ENCODE measurements at regions not wholly inside any gene's neighbourhood (a gene's known extent, or its start where the extent isn't known, plus 50 kb on each side); places are given as distances from the start of the nearest gene placed in this dataset.

DNA sequence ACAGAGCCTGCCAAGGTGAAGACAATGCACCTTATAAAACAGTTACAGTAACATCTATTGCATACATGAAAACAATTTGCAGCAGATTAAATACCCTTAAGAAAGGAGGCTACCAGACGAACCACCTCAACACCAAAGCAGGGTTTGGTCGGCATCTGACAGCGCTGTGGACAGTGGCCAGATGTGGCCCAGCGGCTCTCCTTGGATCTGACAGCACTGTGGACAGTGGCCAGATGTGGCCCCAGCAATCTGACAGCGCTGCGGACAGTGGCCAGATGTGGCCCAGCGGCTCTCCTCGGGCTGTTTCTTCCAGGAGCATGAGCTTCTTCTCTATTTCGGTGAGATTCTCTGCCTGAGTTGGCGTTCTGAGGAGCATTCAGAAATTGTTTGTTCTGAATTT lies 211.6 kb downstream of the ANKRD30B start:
- ChIA-PET POLR2A (no interaction called here), CTCF (no interaction called here)
- ATAC-seq (no peak), DNase-seq (ENCODE audit: low read depth, low spot score) (no peak)
- Histone ChIP-seq H3K27ac (ENCODE audit: low read length) (no peak overlapping the region), H3K9me3 (ENCODE audit: control insufficient read depth, insufficient read depth, low read depth, low read length) (no peaks in the 10 kb centered on the region), H3K27me3 (ENCODE audit: control insufficient read depth, insufficient read depth, low read length) (no peaks in the 10 kb centered on the region), H3K4me1 (ENCODE audit: control insufficient read depth, insufficient read depth, low read length) (no peaks in the 10 kb centered on the region), H3K4me3 (ENCODE audit: low read depth in 2 of 2, low read length in 2 of 2) (no peak overlapping the region), H3K36me3 (ENCODE audit: control insufficient read depth, insufficient read depth, low read length) (no peaks in the 10 kb centered on the region)
- no peak for TF ChIP-seq TCF7L2 (IDR thresholded peaks at IDR 0.05; ENCODE audit: low read depth, low read length)
- in situ Hi-C loops (cut with HindIII; ENCODE audit: low pct_unique_long_range_greater_than_20kb, low sequenced_read_pairs) (no loop called here), intact Hi-C loops (cut with micrococcal nuclease; ENCODE audit: unreplicated experiment) (no loop called here)
- no TSS peak for BruUV-seq (replicated peaks)

DNA sequence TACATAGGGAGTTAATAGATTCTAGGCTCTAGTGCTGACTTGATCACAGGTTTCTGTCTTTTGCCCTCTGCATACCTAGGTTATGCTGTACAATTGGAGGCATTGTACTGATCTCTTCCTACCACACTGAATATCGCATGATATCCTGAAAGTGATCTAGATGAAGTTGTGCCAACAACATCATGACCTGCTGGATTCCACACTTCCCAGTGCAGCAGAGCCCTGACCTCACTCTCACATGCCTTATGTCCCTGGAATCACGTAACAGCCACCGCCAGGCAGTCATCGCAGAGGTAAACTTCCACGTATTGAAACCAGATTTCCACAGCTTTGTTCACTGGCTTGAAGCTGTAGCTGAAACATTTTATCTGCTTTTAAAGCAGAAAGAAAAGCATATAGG lies 214.0 kb downstream of the ANKRD30B start:
- ChIA-PET POLR2A (no interaction called here), CTCF (no interaction called here)
- no peaks in the 10 kb centered on the region for H3K9me3 ChIP-seq (ENCODE audit: control insufficient read depth, insufficient read depth, low read depth, low read length)
- ATAC-seq (no peak), DNase-seq (ENCODE audit: low read depth, low spot score) (no peak)
- H3K27me3 ChIP-seq (ENCODE audit: control insufficient read depth, insufficient read depth, low read length): no peaks in the 10 kb centered on the region
- H3K4me3 ChIP-seq (ENCODE audit: low read depth in 2 of 2, low read length in 2 of 2): no peak overlapping the region
- intact Hi-C loops (cut with micrococcal nuclease; ENCODE audit: unreplicated experiment): loop anchor here (10.0 kb wide), 1 partner anchor 57 kb away; no protein-coding TSS in a partner anchor
- TF ChIP-seq SIN3A (IDR thresholded peaks at IDR 0.05; ENCODE audit: borderline replicate concordance, insufficient read depth, low read depth, low read length) (no peak), TCF7L2 (IDR thresholded peaks at IDR 0.05; ENCODE audit: low read depth, low read length) (no peak), POLR2AphosphoS5 (IDR thresholded peaks at IDR 0.05; ENCODE audit: low read depth, low read length) (no peak)
- TF ChIP-seq, protein P1, sequence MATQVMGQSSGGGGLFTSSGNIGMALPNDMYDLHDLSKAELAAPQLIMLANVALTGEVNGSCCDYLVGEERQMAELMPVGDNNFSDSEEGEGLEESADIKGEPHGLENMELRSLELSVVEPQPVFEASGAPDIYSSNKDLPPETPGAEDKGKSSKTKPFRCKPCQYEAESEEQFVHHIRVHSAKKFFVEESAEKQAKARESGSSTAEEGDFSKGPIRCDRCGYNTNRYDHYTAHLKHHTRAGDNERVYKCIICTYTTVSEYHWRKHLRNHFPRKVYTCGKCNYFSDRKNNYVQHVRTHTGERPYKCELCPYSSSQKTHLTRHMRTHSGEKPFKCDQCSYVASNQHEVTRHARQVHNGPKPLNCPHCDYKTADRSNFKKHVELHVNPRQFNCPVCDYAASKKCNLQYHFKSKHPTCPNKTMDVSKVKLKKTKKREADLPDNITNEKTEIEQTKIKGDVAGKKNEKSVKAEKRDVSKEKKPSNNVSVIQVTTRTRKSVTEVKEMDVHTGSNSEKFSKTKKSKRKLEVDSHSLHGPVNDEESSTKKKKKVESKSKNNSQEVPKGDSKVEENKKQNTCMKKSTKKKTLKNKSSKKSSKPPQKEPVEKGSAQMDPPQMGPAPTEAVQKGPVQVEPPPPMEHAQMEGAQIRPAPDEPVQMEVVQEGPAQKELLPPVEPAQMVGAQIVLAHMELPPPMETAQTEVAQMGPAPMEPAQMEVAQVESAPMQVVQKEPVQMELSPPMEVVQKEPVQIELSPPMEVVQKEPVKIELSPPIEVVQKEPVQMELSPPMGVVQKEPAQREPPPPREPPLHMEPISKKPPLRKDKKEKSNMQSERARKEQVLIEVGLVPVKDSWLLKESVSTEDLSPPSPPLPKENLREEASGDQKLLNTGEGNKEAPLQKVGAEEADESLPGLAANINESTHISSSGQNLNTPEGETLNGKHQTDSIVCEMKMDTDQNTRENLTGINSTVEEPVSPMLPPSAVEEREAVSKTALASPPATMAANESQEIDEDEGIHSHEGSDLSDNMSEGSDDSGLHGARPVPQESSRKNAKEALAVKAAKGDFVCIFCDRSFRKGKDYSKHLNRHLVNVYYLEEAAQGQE (IDR thresholded peaks at IDR 0.05; ENCODE audit: insufficient read depth in 1 of 2, low read depth in 2 of 2, low read length in 1 of 2): no peak
- TF ChIP-seq, protein P2, sequence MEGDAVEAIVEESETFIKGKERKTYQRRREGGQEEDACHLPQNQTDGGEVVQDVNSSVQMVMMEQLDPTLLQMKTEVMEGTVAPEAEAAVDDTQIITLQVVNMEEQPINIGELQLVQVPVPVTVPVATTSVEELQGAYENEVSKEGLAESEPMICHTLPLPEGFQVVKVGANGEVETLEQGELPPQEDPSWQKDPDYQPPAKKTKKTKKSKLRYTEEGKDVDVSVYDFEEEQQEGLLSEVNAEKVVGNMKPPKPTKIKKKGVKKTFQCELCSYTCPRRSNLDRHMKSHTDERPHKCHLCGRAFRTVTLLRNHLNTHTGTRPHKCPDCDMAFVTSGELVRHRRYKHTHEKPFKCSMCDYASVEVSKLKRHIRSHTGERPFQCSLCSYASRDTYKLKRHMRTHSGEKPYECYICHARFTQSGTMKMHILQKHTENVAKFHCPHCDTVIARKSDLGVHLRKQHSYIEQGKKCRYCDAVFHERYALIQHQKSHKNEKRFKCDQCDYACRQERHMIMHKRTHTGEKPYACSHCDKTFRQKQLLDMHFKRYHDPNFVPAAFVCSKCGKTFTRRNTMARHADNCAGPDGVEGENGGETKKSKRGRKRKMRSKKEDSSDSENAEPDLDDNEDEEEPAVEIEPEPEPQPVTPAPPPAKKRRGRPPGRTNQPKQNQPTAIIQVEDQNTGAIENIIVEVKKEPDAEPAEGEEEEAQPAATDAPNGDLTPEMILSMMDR (IDR thresholded peaks at IDR 0.05): no peak
- H3K27ac ChIP-seq (ENCODE audit: low read length): no peak overlapping the region
- BruUV-seq (replicated peaks): no TSS peak
- in situ Hi-C loops (cut with HindIII; ENCODE audit: low pct_unique_long_range_greater_than_20kb, low sequenced_read_pairs): no loop called here
- no peaks in the 10 kb centered on the region for H3K36me3 ChIP-seq (ENCODE audit: control insufficient read depth, insufficient read depth, low read length)
- H3K4me1 ChIP-seq (ENCODE audit: control insufficient read depth, insufficient read depth, low read length): no peaks in the 10 kb centered on the region

DNA sequence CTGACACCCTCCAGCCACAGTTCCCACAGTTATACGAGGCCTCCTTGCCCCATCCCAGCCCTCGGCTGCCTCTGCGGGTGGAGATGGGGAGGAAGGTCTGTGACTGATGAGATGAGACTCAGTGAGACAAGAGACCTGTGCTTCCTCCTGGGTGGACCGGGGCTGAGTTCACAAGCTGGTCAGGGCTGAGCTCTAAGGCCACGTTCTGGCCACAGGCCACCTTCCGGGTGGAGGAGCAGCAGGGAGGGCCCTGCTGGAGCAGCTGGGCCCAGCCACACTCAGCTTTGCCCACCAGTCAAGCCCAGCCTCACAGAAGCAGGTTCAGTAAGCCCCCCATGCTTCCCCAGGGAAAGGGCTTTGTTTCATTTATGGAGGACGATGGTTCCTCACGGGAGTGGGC lies 214.7 kb downstream of the ANKRD30B start:
- no peaks in the 10 kb centered on the region for H3K27me3 ChIP-seq (ENCODE audit: control insufficient read depth, insufficient read depth, low read length)
- no peak overlapping the region for H3K27ac ChIP-seq (ENCODE audit: low read length)
- in situ Hi-C loops (cut with HindIII; ENCODE audit: low pct_unique_long_range_greater_than_20kb, low sequenced_read_pairs): no loop called here
- no TSS peak for BruUV-seq (replicated peaks)
- POLR2A ChIA-PET: no interaction called here
- ATAC-seq: no peak
- TF ChIP-seq POLR2AphosphoS5 (IDR thresholded peaks at IDR 0.05; ENCODE audit: low read depth, low read length) (no peak), TCF7L2 (IDR thresholded peaks at IDR 0.05; ENCODE audit: low read depth, low read length) (no peak), SIN3A (IDR thresholded peaks at IDR 0.05; ENCODE audit: borderline replicate concordance, insufficient read depth, low read depth, low read length) (no peak)
- TF ChIP-seq, protein P2 (IDR thresholded peaks at IDR 0.05): no peak
- TF ChIP-seq, protein P1 (IDR thresholded peaks at IDR 0.05; ENCODE audit: insufficient read depth in 1 of 2, low read depth in 2 of 2, low read length in 1 of 2): no peak
- no peaks in the 10 kb centered on the region for H3K36me3 ChIP-seq (ENCODE audit: control insufficient read depth, insufficient read depth, low read length)
- no peaks in the 10 kb centered on the region for H3K9me3 ChIP-seq (ENCODE audit: control insufficient read depth, insufficient read depth, low read depth, low read length)
- no peak for DNase-seq (ENCODE audit: low read depth, low spot score)
- H3K4me1 ChIP-seq (ENCODE audit: control insufficient read depth, insufficient read depth, low read length): no peaks in the 10 kb centered on the region
- CTCF ChIA-PET: no interaction called here
- intact Hi-C loops (cut with micrococcal nuclease; ENCODE audit: unreplicated experiment): loop anchor here (10.0 kb wide), 1 partner anchor 58 kb away; no protein-coding TSS in a partner anchor
- H3K4me3 ChIP-seq (ENCODE audit: low read depth in 2 of 2, low read length in 2 of 2): no peak overlapping the region

Data from Panc1 (cell line).